ENCODE measurements at regions not wholly inside any gene's neighbourhood (a gene's known extent, or its start where the extent isn't known, plus 50 kb on each side); places are given as distances from the start of the nearest gene placed in this dataset.

DNA sequence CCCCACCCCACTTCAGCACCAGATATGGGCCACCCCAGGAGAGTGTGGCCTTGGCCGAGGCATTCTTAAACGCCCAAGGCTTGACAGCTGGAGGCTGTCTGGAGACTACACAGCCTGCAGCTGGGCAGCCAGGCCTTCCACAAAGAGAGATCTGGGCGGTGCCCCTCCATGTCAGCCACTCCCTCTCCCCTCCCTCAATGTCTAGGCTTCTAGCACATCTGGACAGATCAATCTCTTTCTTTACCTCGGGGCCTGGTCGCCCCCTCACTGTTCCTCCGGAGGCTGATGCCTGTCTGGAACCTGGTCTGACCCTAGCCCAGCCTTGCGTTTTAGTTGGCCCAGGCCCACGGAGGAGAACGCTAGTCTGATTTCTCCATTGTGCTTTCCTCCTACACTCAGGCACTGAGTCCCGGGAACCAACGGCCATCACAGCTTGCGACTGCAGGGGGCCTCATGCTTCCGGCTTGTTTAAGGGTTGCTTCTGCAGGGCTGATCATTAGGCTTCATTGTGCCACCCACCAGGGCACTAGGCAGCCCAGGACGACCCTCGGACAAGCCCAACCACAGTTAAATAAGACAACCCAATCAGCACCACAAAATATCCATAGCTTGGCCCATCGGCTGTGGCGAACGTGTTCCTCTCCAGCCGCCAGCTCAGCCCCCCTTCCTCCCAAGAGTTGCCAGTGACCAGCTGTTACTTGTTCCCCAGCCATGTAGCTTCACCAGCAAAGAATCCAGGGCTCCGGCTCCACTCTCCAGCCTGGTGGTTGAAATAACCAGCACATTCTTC is 200.6 kb downstream of the BCOR start:
- TF ChIP-seq, protein P1, sequence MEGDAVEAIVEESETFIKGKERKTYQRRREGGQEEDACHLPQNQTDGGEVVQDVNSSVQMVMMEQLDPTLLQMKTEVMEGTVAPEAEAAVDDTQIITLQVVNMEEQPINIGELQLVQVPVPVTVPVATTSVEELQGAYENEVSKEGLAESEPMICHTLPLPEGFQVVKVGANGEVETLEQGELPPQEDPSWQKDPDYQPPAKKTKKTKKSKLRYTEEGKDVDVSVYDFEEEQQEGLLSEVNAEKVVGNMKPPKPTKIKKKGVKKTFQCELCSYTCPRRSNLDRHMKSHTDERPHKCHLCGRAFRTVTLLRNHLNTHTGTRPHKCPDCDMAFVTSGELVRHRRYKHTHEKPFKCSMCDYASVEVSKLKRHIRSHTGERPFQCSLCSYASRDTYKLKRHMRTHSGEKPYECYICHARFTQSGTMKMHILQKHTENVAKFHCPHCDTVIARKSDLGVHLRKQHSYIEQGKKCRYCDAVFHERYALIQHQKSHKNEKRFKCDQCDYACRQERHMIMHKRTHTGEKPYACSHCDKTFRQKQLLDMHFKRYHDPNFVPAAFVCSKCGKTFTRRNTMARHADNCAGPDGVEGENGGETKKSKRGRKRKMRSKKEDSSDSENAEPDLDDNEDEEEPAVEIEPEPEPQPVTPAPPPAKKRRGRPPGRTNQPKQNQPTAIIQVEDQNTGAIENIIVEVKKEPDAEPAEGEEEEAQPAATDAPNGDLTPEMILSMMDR (conservative IDR thresholded peaks at IDR 0.05; ENCODE audit: low read depth, low read length): 0 out of 2 replicates have a peak, but pooled peaks have one; percentile 1
- TF ChIP-seq CHD1 (IDR thresholded peaks at IDR 0.05; ENCODE audit: low read depth, low read length): no peak
- no peak for TF ChIP-seq FOS (IDR thresholded peaks at IDR 0.05; ENCODE audit: low read depth, low read length)
- TF ChIP-seq CEBPB (IDR thresholded peaks at IDR 0.05; ENCODE audit: low read depth, low read length): no peak
- TF ChIP-seq POLR2A (IDR thresholded peaks at IDR 0.05; ENCODE audit: low read depth, low read length): no peak
- TF ChIP-seq SMC3 (IDR thresholded peaks at IDR 0.05; ENCODE audit: low read depth, low read length): no peak
- no peak for TF ChIP-seq MAZ (IDR thresholded peaks at IDR 0.05; ENCODE audit: borderline replicate concordance, low read depth, low read length)
- no peak for TF ChIP-seq MXI1 (IDR thresholded peaks at IDR 0.05; ENCODE audit: borderline replicate concordance, low read depth, low read length)

All from IMR-90 (cell line).